PC-3 (cell line): ENCODE measurements at regions not wholly inside any gene's neighbourhood (a gene's known extent, or its start where the extent isn't known, plus 50 kb on each side); places are given as distances from the start of the nearest gene placed in this dataset.

ENCODE experiments used
- ATAC-seq: fragments of 200-7000 bp; cut with Tn5 transposase; 2 replicates; pipeline ENCODE4 v1.9.1; 2020; ENCODE audit warnings: mild to moderate bottlenecking, moderate library complexity
- BruUV-seq: library from RNA; stranded (reverse); fragments of 400-500 nt; replicated peaks from 2 replicates; lab custom pipeline; 2021; lab: Mats Ljungman, UMichigan
- CTCF ChIA-PET: fragments of 300-600 bp; sonication (Branson Sonifier 250); formaldehyde crosslinking; loops from one replicate; lab custom pipeline; 2022; ENCODE audit warnings: antibody characterized with exemption; lab: Charles Lee
- POLR2A ChIA-PET: fragments of 300-600 bp; sonication (Branson Sonifier 250); formaldehyde crosslinking; loops from one replicate; lab custom pipeline; 2022; ENCODE audit warnings: antibody characterized with exemption; ENCODE audit not compliant: unreplicated experiment; lab: Charles Lee
- DNase-seq: peaks from one replicate; pipeline ENCODE4 v3.0.0-alpha.2; 2015
- H2AFZ ChIP-seq: fragments of 300-600 bp; sonication (generic); 2 replicates; pipeline ENCODE4 v1.6.0; 2016; ENCODE audit warnings: antibody characterized with exemption, low read length
- H3F3A ChIP-seq: fragments of 300-600 bp; sonication (generic); one replicate; pipeline ENCODE4 v1.6.0; 2017; ENCODE audit warnings: antibody characterized with exemption, low read length, control low read depth, mild to moderate bottlenecking; ENCODE audit not compliant: unreplicated experiment
- H3K27ac ChIP-seq: fragments of 300-600 bp; sonication (generic); 2 replicates; pipeline ENCODE4 v1.5.1; 2016; ENCODE audit warnings: mild to moderate bottlenecking, low read length
- H3K27me3 ChIP-seq: fragments of 300-600 bp; sonication (generic); 2 replicates; pipeline ENCODE4 v1.6.1; 2016; ENCODE audit warnings: low read length, mixed read lengths
- H3K36me3 ChIP-seq: fragments of 300-600 bp; sonication (generic); 2 replicates; pipeline ENCODE4 v1.6.1; 2016; ENCODE audit warnings: low read depth, mixed run types, low read length, mixed read lengths
- H3K4me1 ChIP-seq: fragments of 300-600 bp; sonication (generic); 2 replicates; pipeline ENCODE4 v1.5.1; 2016; ENCODE audit warnings: low read length; ENCODE audit not compliant: insufficient read depth
- H3K4me2 ChIP-seq: fragments of 300-600 bp; sonication (generic); 2 replicates; pipeline ENCODE4 v1.6.0; 2016; ENCODE audit warnings: low read length
- H3K4me3 ChIP-seq: fragments of 300-600 bp; sonication (generic); 2 replicates; pipeline ENCODE4 v1.5.1; 2016; ENCODE audit warnings: mild to moderate bottlenecking, low read length, mixed read lengths
- H3K79me2 ChIP-seq: fragments of 300-600 bp; sonication (generic); 2 replicates; pipeline ENCODE4 v1.6.1; 2017; ENCODE audit warnings: low read length, mixed read lengths
- H3K9ac ChIP-seq: fragments of 300-600 bp; sonication (generic); 2 replicates; pipeline ENCODE4 v1.6.0; 2016; ENCODE audit warnings: mild to moderate bottlenecking, low read length
- H3K9me2 ChIP-seq: fragments of 300-600 bp; sonication (generic); replicated peaks from 2 replicates; pipeline ENCODE4 v1.6.1; 2016; ENCODE audit warnings: mixed run types, low read length, mixed read lengths
- H3K9me3 ChIP-seq: fragments of 300-600 bp; sonication (generic); 2 replicates; pipeline ENCODE4 v1.6.1; 2016; ENCODE audit warnings: low read length, mixed read lengths
- H4K20me1 ChIP-seq: fragments of 300-600 bp; sonication (generic); 2 replicates; pipeline ENCODE4 v1.6.1; 2016; ENCODE audit warnings: low read length, mixed read lengths
- CTCF ChIP-seq: fragments of 300-600 bp; sonication (generic); conservative IDR thresholded peaks from 2 replicates; pipeline ENCODE4 v1.5.1; 2017; ENCODE audit warnings: antibody characterized with exemption, low read depth, mild to moderate bottlenecking, low read length
- EZH2 ChIP-seq: fragments of 300-600 bp; sonication (generic); IDR thresholded peaks from one replicate; pipeline ENCODE4 v1.6.1; 2017; ENCODE audit warnings: antibody characterized with exemption, mild to moderate bottlenecking, low read length; ENCODE audit not compliant: unreplicated experiment
- EZH2phosphoT487 ChIP-seq: fragments of 300-600 bp; sonication (generic); IDR thresholded peaks from 2 replicates; pipeline ENCODE4 v1.6.1; 2018; ENCODE audit warnings: mild to moderate bottlenecking, antibody characterized with exemption, low read length, borderline replicate concordance
- intact Hi-C: fragments of 100-400 bp; cut with micrococcal nuclease; formaldehyde crosslinking; loops from 2 replicates; pipeline ENCODE4 v1.9.0; 2023

- Histone ChIP-seq H3K9me2 (no peaks in the 10 kb centered on the region), H3F3A (no peaks in the 10 kb centered on the region), H3K9ac (no peak overlapping the region), H3K27me3 (peaks cover 71% of the 10 kb centered on the region), H3K79me2 (no peaks in the 10 kb centered on the region), H3K27ac (no peak overlapping the region), H3K36me3 (no peaks in the 10 kb centered on the region), H2AFZ (no peak overlapping the region), H3K9me3 (no peaks in the 10 kb centered on the region), H4K20me1 (no peaks in the 10 kb centered on the region), H3K4me1 (no peaks in the 10 kb centered on the region), H3K4me2 (no peak overlapping the region), H3K4me3 (no peak overlapping the region)
- intact Hi-C loops, result no loop called here
- no peak for DNase-seq
- CTCF ChIA-PET, result no interaction called here
- POLR2A ChIA-PET, result no interaction called here
- no peak for ATAC-seq
- no peak for TF ChIP-seq EZH2
- no peak for TF ChIP-seq EZH2phosphoT487
- TF ChIP-seq CTCF, result no peak
- no TSS peak for BruUV-seq
Measured at GRCh38 chr5:6845856-6846255, 132.6 kb downstream of the TENT4A start.

- H3K27me3 ChIP-seq, result peaks cover 54% of the 10 kb centered on the region
- H3F3A ChIP-seq, result no peaks in the 10 kb centered on the region
- no TSS peak for BruUV-seq
- ATAC-seq (no peak), DNase-seq (no peak)
- TF ChIP-seq EZH2 (no peak), CTCF (no peak), EZH2phosphoT487 (no peak)
- no peak overlapping the region for H2AFZ ChIP-seq
- H3K9me3 ChIP-seq, result peaks cover 9% of the 10 kb centered on the region; the same call in 1 of the 2 replicates
- no peaks in the 10 kb centered on the region for H3K79me2 ChIP-seq
- intact Hi-C loops, result no loop called here
- H3K9me2 ChIP-seq, result no peaks in the 10 kb centered on the region
- no peaks in the 10 kb centered on the region for H3K4me1 ChIP-seq
- no peak overlapping the region for H3K9ac ChIP-seq
- no peak overlapping the region for H3K4me3 ChIP-seq
- no peaks in the 10 kb centered on the region for H4K20me1 ChIP-seq
- no peak overlapping the region for H3K27ac ChIP-seq
- no peak overlapping the region for H3K4me2 ChIP-seq
- ChIA-PET POLR2A (no interaction called here), CTCF (no interaction called here)
- H3K36me3 ChIP-seq, result no peaks in the 10 kb centered on the region
Measured at GRCh38 chr5:6847870-6848269, 134.6 kb downstream of the TENT4A start.

GRCh38 chr5:6849316-6850105, 136.3 kb downstream of the TENT4A start:
- Histone ChIP-seq H3F3A (no peaks in the 10 kb centered on the region), H3K27ac (no peak overlapping the region), H3K79me2 (no peaks in the 10 kb centered on the region), H4K20me1 (no peaks in the 10 kb centered on the region), H3K4me2 (no peak overlapping the region), H3K36me3 (no peaks in the 10 kb centered on the region), H2AFZ (no peak overlapping the region), H3K4me3 (no peak overlapping the region), H3K9me2 (no peaks in the 10 kb centered on the region), H3K9ac (no peak overlapping the region), H3K4me1 (no peaks in the 10 kb centered on the region), H3K27me3 (peaks cover 38% of the 10 kb centered on the region), H3K9me3 (peaks cover 11% of the 10 kb centered on the region)
- CTCF ChIA-PET, result no interaction called here
- ATAC-seq (no peak), DNase-seq (no peak)
- intact Hi-C loops, result no loop called here
- no TSS peak for BruUV-seq
- TF ChIP-seq EZH2phosphoT487, result no peak
- no peak for TF ChIP-seq EZH2
- no peak for TF ChIP-seq CTCF
- POLR2A ChIA-PET, result no interaction called here
